Epithelial cell of proximal tubule (primary cell): ENCODE measurements at regions not wholly inside any gene's neighbourhood (a gene's known extent, or its start where the extent isn't known, plus 50 kb on each side); places are given as distances from the start of the nearest gene placed in this dataset.

Experiments used
- DNase-seq: peaks from one replicate; pipeline ENCODE4 v3.0.0-alpha.2; 2011; ENCODE audit warnings: low read depth
- H3K4me3 ChIP-seq: 2 replicates; pipeline ENCODE4 v1.5.1; 2011; ENCODE audit warnings: low read depth, mild to moderate bottlenecking, low read length
- CTCF ChIP-seq: conservative IDR thresholded peaks from 2 replicates; pipeline ENCODE4 v1.5.1; 2012; ENCODE audit warnings: low read depth, mild to moderate bottlenecking, low read length

GRCh38 chr12:24460506-24460905, 488.4 kb downstream of the BCAT1 start:
- no peak for DNase-seq
- no peak for TF ChIP-seq CTCF
- H3K4me3 ChIP-seq, result no peak overlapping the region

- TF ChIP-seq CTCF, result no peak
- no peak for DNase-seq
- no peak overlapping the region for H3K4me3 ChIP-seq
Measured at GRCh38 chr12:24460099-24460498, 488.8 kb downstream of the BCAT1 start.

- no peak for DNase-seq
- no peak overlapping the region for H3K4me3 ChIP-seq
- no peak for TF ChIP-seq CTCF
Measured at GRCh38 chr12:24455811-24456210, 493.1 kb downstream of the BCAT1 start.

GRCh38 chr12:24447678-24448077, 498.2 kb upstream of the SOX5 start:
- DNase-seq, result no peak
- no peak overlapping the region for H3K4me3 ChIP-seq
- TF ChIP-seq CTCF, result no peak

GRCh38 chr12:24446287-24446686, 496.8 kb upstream of the SOX5 start:
- no peak for DNase-seq
- no peak for TF ChIP-seq CTCF

GRCh38 chr12:24444634-24445033, 495.2 kb upstream of the SOX5 start:
- no peak for TF ChIP-seq CTCF
- no peak for DNase-seq
- H3K4me3 ChIP-seq, result no peak overlapping the region

More at GRCh38 chr12:24446287-24446686, 496.8 kb upstream of the SOX5 start:
- no peak overlapping the region for H3K4me3 ChIP-seq

- H3K4me3 ChIP-seq, result no peak overlapping the region
- TF ChIP-seq CTCF, result no peak
- no peak for DNase-seq
Measured at GRCh38 chr12:24441458-24441857, 492.0 kb upstream of the SOX5 start.
